Anterior cingulate cortex (tissue), 58 donors: ENCODE measurements at regions not wholly inside any gene's neighbourhood (a gene's known extent, or its start where the extent isn't known, plus 50 kb on each side); places are given as distances from the start of the nearest gene placed in this dataset.

ENCODE experiments used
- DNase-seq, 58 donors: peaks; one replicate each; lab custom pipeline; 2025; lab: John Stamatoyannopoulos, UW

GRCh38 chr6:23329086-23329485 is 759.7 kb downstream of the HDGFL1 start:
- DNase-seq, result no peak

GRCh38 chr6:23330632-23331031 is 761.3 kb downstream of the HDGFL1 start:
- DNase-seq, result no peak

GRCh38 chr6:23334360-23334759 is 765.0 kb downstream of the HDGFL1 start:
- no peak for DNase-seq

- DNase-seq, result no peak
These were observed 766.5 kb downstream of the HDGFL1 start for GRCh38 chr6:23335894-23336293.

- no peak for DNase-seq
These were observed 769.9 kb downstream of the HDGFL1 start for GRCh38 chr6:23339268-23339667.

- DNase-seq, result no peak
These were observed 770.9 kb downstream of the HDGFL1 start for GRCh38 chr6:23340271-23340670.

GRCh38 chr6:23343610-23344306 is 774.4 kb downstream of the HDGFL1 start:
- DNase-seq, result no peak

- DNase-seq, result no peak
These were observed 777.8 kb upstream of the NRSN1 start for GRCh38 chr6:23348185-23348584.

- no peak for DNase-seq
These were observed 776.4 kb upstream of the NRSN1 start for GRCh38 chr6:23349521-23350147.

- DNase-seq, result no peak
These were observed 775.1 kb upstream of the NRSN1 start for GRCh38 chr6:23350752-23351453.

GRCh38 chr6:23354004-23354403 is 772.0 kb upstream of the NRSN1 start:
- no peak for DNase-seq

- no peak for DNase-seq
These were observed 768.7 kb upstream of the NRSN1 start for GRCh38 chr6:23357185-23357766.

- DNase-seq, result no peak
These were observed 760.3 kb upstream of the NRSN1 start for GRCh38 chr6:23365732-23366131.

- no peak for DNase-seq
These were observed 758.7 kb upstream of the NRSN1 start for GRCh38 chr6:23367311-23367710.

GRCh38 chr6:23368557-23368956 is 757.5 kb upstream of the NRSN1 start:
- DNase-seq, result no peak

- no peak for DNase-seq
These were observed 756.0 kb upstream of the NRSN1 start for GRCh38 chr6:23370051-23370450.

GRCh38 chr6:23371132-23371915 is 754.7 kb upstream of the NRSN1 start:
- DNase-seq, result no peak

- DNase-seq, result no peak
These were observed 748.2 kb upstream of the NRSN1 start for GRCh38 chr6:23377830-23378229.

GRCh38 chr6:23380465-23380864 is 745.5 kb upstream of the NRSN1 start:
- no peak for DNase-seq

- no peak for DNase-seq
These were observed 737.8 kb upstream of the NRSN1 start for GRCh38 chr6:23388086-23388783.
